Endothelial cell (in vitro differentiated cells): ENCODE measurements at regions not wholly inside any gene's neighbourhood (a gene's known extent, or its start where the extent isn't known, plus 50 kb on each side); places are given as distances from the start of the nearest gene placed in this dataset.
"Not testable (repeated sequence)": the region's sequence is repeated elsewhere in the genome, so short reads cannot be mapped to it uniquely, and the experiment has no call there.

Experiments used
- DNase-seq: peaks from one replicate; pipeline ENCODE4 v3.0.0; 2021; ENCODE audit warnings: low spot score
- H3K27ac Mint-ChIP-seq: one replicate; pipeline ENCODE4 v1.8.0; 2021; ENCODE audit warnings: mixed read lengths, inconsistent platforms; ENCODE audit not compliant: unreplicated experiment
- H3K27me3 Mint-ChIP-seq: one replicate; pipeline ENCODE4 v1.8.0; 2021; ENCODE audit warnings: mild to moderate bottlenecking, moderate library complexity, mixed read lengths, inconsistent platforms; ENCODE audit not compliant: unreplicated experiment
- H3K36me3 Mint-ChIP-seq: one replicate; pipeline ENCODE4 v1.8.0; 2021; ENCODE audit warnings: mild to moderate bottlenecking, low read depth, mixed read lengths, inconsistent platforms; ENCODE audit not compliant: unreplicated experiment
- H3K4me1 Mint-ChIP-seq: one replicate; pipeline ENCODE4 v1.8.0; 2021; ENCODE audit warnings: mild to moderate bottlenecking, mixed read lengths, inconsistent platforms; ENCODE audit not compliant: unreplicated experiment
- H3K4me3 Mint-ChIP-seq: one replicate; pipeline ENCODE4 v1.8.0; 2021; ENCODE audit warnings: mild to moderate bottlenecking, mixed read lengths, inconsistent platforms; ENCODE audit not compliant: unreplicated experiment
- H3K9me3 Mint-ChIP-seq: one replicate; pipeline ENCODE4 v1.8.0; 2021; ENCODE audit warnings: mixed read lengths, inconsistent platforms; ENCODE audit not compliant: unreplicated experiment
- TF ChIP-seq, protein P1 (sequence below): fragments of 200-600 bp; sonication (generic); IDR thresholded peaks from one replicate; pipeline ENCODE4 v1.5.0; 2021; ENCODE audit warnings: antibody characterized with exemption; ENCODE audit not compliant: unreplicated experiment

DNA sequence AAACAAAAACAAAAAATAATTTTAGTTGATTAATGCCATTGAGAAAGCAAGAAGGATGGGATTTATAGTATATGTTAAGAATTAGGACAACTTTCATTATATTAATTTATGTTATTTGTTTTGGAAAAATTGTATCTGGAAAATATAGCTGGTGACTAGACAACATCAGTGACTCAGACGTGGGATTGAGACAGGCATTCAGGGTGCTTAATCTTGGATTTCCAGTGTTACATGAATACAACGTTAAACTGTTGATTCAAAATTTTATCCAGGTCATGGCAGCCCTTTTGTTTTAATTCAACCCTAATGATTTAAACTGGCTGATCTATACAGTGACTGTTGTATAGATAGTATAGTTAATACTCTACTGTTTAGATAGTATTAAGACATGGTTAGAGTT lies 827.1 kb upstream of the B3GALT2 start:
- H3K4me3 Mint-ChIP-seq = no peak overlapping the region
- DNase-seq = no peak
- H3K4me1 Mint-ChIP-seq = no peaks in the 10 kb centered on the region
- H3K27me3 Mint-ChIP-seq = no peaks in the 10 kb centered on the region
- no peak overlapping the region for H3K27ac Mint-ChIP-seq
- H3K9me3 Mint-ChIP-seq = no peaks in the 10 kb centered on the region
- TF ChIP-seq, protein P1, sequence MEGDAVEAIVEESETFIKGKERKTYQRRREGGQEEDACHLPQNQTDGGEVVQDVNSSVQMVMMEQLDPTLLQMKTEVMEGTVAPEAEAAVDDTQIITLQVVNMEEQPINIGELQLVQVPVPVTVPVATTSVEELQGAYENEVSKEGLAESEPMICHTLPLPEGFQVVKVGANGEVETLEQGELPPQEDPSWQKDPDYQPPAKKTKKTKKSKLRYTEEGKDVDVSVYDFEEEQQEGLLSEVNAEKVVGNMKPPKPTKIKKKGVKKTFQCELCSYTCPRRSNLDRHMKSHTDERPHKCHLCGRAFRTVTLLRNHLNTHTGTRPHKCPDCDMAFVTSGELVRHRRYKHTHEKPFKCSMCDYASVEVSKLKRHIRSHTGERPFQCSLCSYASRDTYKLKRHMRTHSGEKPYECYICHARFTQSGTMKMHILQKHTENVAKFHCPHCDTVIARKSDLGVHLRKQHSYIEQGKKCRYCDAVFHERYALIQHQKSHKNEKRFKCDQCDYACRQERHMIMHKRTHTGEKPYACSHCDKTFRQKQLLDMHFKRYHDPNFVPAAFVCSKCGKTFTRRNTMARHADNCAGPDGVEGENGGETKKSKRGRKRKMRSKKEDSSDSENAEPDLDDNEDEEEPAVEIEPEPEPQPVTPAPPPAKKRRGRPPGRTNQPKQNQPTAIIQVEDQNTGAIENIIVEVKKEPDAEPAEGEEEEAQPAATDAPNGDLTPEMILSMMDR = no peak
- H3K36me3 Mint-ChIP-seq = no peaks in the 10 kb centered on the region

DNA sequence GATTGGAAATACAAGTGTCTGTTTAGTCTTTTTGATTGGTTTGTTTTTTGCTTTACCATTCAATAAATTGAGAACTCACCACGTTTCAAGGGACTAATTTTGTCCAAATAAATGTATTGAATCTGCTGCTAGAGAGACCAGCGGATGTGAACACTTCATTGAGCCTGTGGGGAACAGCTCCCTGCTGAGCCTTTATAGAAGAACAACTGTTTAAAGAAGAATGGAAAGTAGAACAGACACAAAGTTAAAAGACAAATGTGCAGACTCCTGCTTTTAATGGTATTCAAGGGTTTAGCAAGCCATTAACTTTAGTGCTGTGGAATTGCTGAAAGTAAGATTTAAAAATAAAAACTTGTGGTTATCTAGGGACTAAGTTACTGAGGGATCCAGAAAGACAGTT lies 817.7 kb upstream of the B3GALT2 start:
- no peaks in the 10 kb centered on the region for H3K36me3 Mint-ChIP-seq
- H3K4me1 Mint-ChIP-seq = no peaks in the 10 kb centered on the region
- no peak for DNase-seq
- no peak overlapping the region for H3K4me3 Mint-ChIP-seq
- H3K9me3 Mint-ChIP-seq = no peaks in the 10 kb centered on the region
- H3K27ac Mint-ChIP-seq = no peak overlapping the region
- peaks cover 3% of the 10 kb centered on the region for H3K27me3 Mint-ChIP-seq
- TF ChIP-seq, protein P1 = no peak

DNA sequence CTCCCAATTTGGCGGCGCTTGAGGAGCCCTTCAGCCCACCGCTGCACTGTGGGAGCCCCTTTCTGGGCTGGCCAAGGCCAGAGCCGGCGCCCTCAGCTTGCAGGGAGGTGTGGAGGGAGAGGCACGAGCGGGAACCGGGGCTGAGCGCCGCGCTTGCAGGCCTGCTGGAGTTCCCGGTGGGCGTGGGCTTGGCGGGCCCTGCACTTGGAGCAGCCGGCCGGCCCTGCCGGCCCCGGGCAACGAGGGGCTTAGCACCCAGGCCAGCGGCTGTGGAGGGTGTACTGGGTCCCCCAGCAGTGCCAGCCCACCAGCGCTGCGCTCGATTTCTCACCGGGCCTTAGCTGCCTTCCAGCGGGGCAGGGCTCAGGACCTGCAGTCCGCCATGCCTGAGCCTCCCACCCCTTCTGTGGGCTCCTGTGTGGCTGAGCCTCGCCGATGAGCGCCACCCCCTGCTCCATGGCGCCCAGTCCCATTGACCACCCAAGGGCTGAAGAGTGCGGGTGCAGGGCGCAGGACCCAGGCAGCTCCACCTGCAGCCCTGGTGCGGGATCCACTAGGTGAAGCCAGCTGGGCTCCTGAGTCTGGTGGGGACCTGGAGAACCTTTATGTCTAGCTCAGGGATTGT lies 815.4 kb upstream of the B3GALT2 start:
- not testable (repeated sequence) for H3K36me3 Mint-ChIP-seq, DNase-seq, H3K4me1 Mint-ChIP-seq, H3K27ac Mint-ChIP-seq, H3K9me3 Mint-ChIP-seq, H3K4me3 Mint-ChIP-seq, H3K27me3 Mint-ChIP-seq

DNA sequence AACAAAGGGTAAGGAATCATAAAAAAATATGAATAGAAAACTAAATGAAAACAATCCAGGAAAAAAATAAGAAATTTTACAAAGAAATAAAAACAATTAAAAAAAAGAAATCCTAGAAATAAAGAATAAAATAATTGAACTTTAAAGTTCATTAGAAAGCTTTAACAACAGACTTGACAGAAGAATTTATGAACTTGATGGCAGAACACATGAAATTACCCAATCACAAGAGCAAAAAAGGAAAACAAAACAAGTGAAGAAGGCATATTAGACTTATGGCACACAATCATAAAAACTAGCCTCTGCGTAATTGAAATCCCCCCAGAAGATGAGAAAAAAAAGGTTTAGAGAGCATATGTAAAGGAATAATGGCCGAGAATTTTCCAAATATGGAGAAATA lies 802.5 kb upstream of the B3GALT2 start:
- no peaks in the 10 kb centered on the region for H3K27me3 Mint-ChIP-seq
- no peaks in the 10 kb centered on the region for H3K4me1 Mint-ChIP-seq
- TF ChIP-seq, protein P1 = no peak
- no peaks in the 10 kb centered on the region for H3K9me3 Mint-ChIP-seq
- no peak overlapping the region for H3K4me3 Mint-ChIP-seq
- no peak overlapping the region for H3K27ac Mint-ChIP-seq
- no peak for DNase-seq
- H3K36me3 Mint-ChIP-seq = no peaks in the 10 kb centered on the region

DNA sequence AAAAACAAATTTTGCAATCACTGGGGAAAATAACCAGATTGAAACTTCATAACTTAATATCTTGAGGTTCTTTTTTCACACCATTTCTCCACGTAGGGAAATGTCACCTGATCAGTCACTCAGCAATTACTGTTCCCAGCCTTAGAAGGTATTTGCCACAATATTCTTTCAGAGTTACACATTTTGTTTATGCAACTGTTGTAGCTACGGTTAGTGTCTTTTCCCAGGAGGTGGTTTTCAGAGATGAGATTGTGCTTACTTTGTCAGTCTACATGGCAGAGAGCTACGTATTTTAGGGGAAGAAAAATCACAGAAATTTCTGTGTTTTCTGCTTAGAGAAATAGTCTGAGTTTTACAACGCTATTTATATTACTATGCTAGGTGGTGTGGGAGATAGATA lies 792.8 kb upstream of the B3GALT2 start:
- no peaks in the 10 kb centered on the region for H3K36me3 Mint-ChIP-seq
- H3K27me3 Mint-ChIP-seq = no peaks in the 10 kb centered on the region
- H3K4me3 Mint-ChIP-seq = no peak overlapping the region
- H3K27ac Mint-ChIP-seq = no peak overlapping the region
- H3K9me3 Mint-ChIP-seq = no peaks in the 10 kb centered on the region
- DNase-seq = no peak
- H3K4me1 Mint-ChIP-seq = no peaks in the 10 kb centered on the region
- TF ChIP-seq, protein P1 = no peak
